ENCODE measurements at regions not wholly inside any gene's neighbourhood (a gene's known extent, or its start where the extent isn't known, plus 50 kb on each side); places are given as distances from the start of the nearest gene placed in this dataset.

DNA sequence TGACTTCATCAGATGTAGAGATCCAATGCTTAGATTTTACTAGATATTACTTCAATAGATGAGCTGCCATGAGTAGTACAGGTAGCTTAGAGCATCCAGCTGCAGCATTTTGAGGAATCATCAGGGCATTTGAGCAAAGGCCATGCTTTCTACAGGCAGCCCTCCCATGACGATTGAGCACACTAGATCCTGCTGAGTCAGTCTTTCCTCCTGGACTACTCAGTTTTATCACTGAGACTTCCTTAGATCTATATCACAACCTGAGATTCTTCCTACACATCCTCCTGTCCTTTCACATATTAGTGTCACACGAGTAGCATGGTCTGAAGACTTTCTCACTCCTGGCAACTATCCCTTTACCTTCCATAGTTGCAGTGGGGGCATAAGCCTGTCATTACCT is 1401.8 kb downstream of the FSCB start:
- TF ChIP-seq, protein P1, sequence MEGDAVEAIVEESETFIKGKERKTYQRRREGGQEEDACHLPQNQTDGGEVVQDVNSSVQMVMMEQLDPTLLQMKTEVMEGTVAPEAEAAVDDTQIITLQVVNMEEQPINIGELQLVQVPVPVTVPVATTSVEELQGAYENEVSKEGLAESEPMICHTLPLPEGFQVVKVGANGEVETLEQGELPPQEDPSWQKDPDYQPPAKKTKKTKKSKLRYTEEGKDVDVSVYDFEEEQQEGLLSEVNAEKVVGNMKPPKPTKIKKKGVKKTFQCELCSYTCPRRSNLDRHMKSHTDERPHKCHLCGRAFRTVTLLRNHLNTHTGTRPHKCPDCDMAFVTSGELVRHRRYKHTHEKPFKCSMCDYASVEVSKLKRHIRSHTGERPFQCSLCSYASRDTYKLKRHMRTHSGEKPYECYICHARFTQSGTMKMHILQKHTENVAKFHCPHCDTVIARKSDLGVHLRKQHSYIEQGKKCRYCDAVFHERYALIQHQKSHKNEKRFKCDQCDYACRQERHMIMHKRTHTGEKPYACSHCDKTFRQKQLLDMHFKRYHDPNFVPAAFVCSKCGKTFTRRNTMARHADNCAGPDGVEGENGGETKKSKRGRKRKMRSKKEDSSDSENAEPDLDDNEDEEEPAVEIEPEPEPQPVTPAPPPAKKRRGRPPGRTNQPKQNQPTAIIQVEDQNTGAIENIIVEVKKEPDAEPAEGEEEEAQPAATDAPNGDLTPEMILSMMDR (IDR thresholded peaks at IDR 0.05), result no peak
- TF ChIP-seq POLR2A (IDR thresholded peaks at IDR 0.05), result no peak
- TF ChIP-seq EP300 (IDR thresholded peaks at IDR 0.05; ENCODE audit: low read depth), result no peak
